Lower lobe of right lung (tissue), 2 donors: ENCODE measurements at regions not wholly inside any gene's neighbourhood (a gene's known extent, or its start where the extent isn't known, plus 50 kb on each side); places are given as distances from the start of the nearest gene placed in this dataset.
A peak's percentile ranks its signal among the peaks of the same experiment; 100 is the strongest.

Experiments
- ATAC-seq, 2 donors: fragments of 200-7000 bp; cut with Tn5 transposase; one replicate each; pipeline ENCODE4 v1.9.1; 2020 to 2022; ENCODE audit warnings: mild to moderate bottlenecking in 2 of 2, moderate library complexity in 2 of 2
- DNase-seq: peaks from one replicate; pipeline ENCODE4 v3.0.0-alpha.2; 2020
- H3K27ac ChIP-seq: fragments of 200-600 bp; one replicate; pipeline ENCODE4 v1.8.0; 2022
- H3K27me3 ChIP-seq: fragments of 200-600 bp; one replicate; pipeline ENCODE4 v1.8.0; 2022; ENCODE audit warnings: low read depth
- H3K36me3 ChIP-seq: fragments of 200-600 bp; one replicate; pipeline ENCODE4 v1.8.0; 2022; ENCODE audit warnings: mild to moderate bottlenecking
- H3K4me1 ChIP-seq: fragments of 200-600 bp; one replicate; pipeline ENCODE4 v1.8.0; 2022
- H3K4me3 ChIP-seq: fragments of 200-600 bp; one replicate; pipeline ENCODE4 v1.8.0; 2022; ENCODE audit warnings: mild to moderate bottlenecking
- H3K9me3 ChIP-seq: fragments of 200-600 bp; one replicate; pipeline ENCODE4 v1.8.0; 2022
- intact Hi-C: fragments of 100-400 bp; cut with DNase I; formaldehyde crosslinking; loops from one replicate; pipeline ENCODE4 v1.11.0; 2022
- TF ChIP-seq, protein P1 (sequence below): fragments of 200-600 bp; IDR thresholded peaks from one replicate; pipeline ENCODE4 v1.8.0; 2022; ENCODE audit warnings: antibody characterized with exemption, mild to moderate bottlenecking
- donor health status: DM: no; HTN: yes; CAD: no; lungs with severe emphysema.

GRCh38 chr5:74394528-74394915, 246.0 kb downstream of the ENC1 start:
- ATAC-seq (peak; percentile 40 to 43), DNase-seq (no peak)
- Histone ChIP-seq H3K4me3 (no peak overlapping the region), H3K4me1 (no peaks in the 10 kb centered on the region), H3K9me3 (no peaks in the 10 kb centered on the region), H3K36me3 (no peaks in the 10 kb centered on the region), H3K27me3 (no peaks in the 10 kb centered on the region), H3K27ac (no peak overlapping the region)
- TF ChIP-seq, protein P1, sequence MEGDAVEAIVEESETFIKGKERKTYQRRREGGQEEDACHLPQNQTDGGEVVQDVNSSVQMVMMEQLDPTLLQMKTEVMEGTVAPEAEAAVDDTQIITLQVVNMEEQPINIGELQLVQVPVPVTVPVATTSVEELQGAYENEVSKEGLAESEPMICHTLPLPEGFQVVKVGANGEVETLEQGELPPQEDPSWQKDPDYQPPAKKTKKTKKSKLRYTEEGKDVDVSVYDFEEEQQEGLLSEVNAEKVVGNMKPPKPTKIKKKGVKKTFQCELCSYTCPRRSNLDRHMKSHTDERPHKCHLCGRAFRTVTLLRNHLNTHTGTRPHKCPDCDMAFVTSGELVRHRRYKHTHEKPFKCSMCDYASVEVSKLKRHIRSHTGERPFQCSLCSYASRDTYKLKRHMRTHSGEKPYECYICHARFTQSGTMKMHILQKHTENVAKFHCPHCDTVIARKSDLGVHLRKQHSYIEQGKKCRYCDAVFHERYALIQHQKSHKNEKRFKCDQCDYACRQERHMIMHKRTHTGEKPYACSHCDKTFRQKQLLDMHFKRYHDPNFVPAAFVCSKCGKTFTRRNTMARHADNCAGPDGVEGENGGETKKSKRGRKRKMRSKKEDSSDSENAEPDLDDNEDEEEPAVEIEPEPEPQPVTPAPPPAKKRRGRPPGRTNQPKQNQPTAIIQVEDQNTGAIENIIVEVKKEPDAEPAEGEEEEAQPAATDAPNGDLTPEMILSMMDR = no peak
- intact Hi-C loops = no loop called here

DNA sequence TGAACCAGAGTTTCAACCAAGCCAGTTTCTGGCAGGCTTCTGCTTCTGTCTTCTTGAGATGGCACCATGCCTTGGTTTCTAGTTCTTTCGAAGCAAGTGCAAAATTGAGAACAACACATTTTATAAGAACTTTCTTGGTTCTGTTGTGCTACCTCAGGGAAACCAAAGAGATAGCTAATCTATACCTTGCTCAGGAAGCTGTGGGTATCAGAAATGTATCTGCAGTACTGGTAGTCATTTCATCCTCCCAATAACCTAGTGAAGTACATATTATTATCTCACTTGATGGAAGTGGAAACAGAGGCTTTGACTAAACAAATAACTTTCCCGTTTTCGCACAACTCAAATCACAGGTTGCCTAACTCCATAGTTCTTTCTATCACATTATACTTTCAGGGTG, 246.6 kb downstream of the ENC1 start:
- H3K9me3 ChIP-seq = no peaks in the 10 kb centered on the region
- H3K27ac ChIP-seq = no peak overlapping the region
- no peak for ATAC-seq
- DNase-seq = no peak
- H3K4me1 ChIP-seq = no peaks in the 10 kb centered on the region
- TF ChIP-seq, protein P1 = no peak
- no peaks in the 10 kb centered on the region for H3K36me3 ChIP-seq
- intact Hi-C loops = no loop called here
- no peak overlapping the region for H3K4me3 ChIP-seq
- no peaks in the 10 kb centered on the region for H3K27me3 ChIP-seq

DNA sequence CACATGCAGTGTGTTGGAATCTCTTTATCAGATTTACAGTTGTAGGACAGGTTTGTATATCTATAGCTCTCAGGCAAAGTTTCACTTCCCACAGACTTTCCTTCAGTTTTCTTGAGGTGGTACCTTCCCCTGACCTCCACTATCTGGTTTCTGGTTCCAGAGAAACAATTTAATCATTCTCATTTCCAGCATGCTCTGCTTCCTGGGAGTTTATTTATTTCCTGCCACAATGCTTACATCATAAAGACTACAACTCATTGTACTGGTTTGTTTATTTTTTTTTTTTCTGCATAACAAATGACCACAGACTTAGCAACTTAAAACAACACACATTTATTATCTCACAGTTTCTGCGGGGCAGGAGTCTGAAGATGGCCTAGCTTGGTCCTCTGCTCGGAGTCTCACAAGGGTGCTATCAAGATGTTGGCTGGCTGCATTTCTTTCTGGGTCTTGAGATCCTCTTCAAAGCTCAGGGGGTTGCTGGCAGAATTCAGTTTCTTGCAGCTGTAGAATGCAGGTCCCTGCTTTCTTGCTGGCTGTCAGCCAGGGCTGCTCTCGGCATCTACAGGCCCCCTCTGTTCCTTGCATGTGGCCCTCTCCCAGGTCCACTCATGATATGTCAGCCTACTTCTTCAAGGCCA, 247.7 kb downstream of the ENC1 start:
- H3K4me1 ChIP-seq = no peaks in the 10 kb centered on the region
- intact Hi-C loops = no loop called here
- H3K9me3 ChIP-seq = no peaks in the 10 kb centered on the region
- TF ChIP-seq, protein P1 = no peak
- no peak for DNase-seq
- no peak overlapping the region for H3K27ac ChIP-seq
- ATAC-seq = no peak
- H3K36me3 ChIP-seq = no peaks in the 10 kb centered on the region
- H3K4me3 ChIP-seq = no peak overlapping the region
- H3K27me3 ChIP-seq = no peaks in the 10 kb centered on the region

GRCh38 chr5:74391410-74391809, 249.1 kb downstream of the ENC1 start:
- H3K9me3 ChIP-seq = no peaks in the 10 kb centered on the region
- no peaks in the 10 kb centered on the region for H3K4me1 ChIP-seq
- H3K27ac ChIP-seq = no peak overlapping the region
- no peaks in the 10 kb centered on the region for H3K27me3 ChIP-seq
- intact Hi-C loops = no loop called here
- H3K4me3 ChIP-seq = no peak overlapping the region
- TF ChIP-seq, protein P1 = no peak
- DNase-seq = no peak
- ATAC-seq = no peak
- H3K36me3 ChIP-seq = no peaks in the 10 kb centered on the region

GRCh38 chr5:74390822-74391221, 249.7 kb downstream of the ENC1 start:
- H3K4me3 ChIP-seq = no peak overlapping the region
- no peak for DNase-seq
- H3K27ac ChIP-seq = no peak overlapping the region
- H3K36me3 ChIP-seq = no peaks in the 10 kb centered on the region
- ATAC-seq = no peak
- TF ChIP-seq, protein P1 = no peak
- no peaks in the 10 kb centered on the region for H3K9me3 ChIP-seq
- intact Hi-C loops = no loop called here
- no peaks in the 10 kb centered on the region for H3K4me1 ChIP-seq
- no peaks in the 10 kb centered on the region for H3K27me3 ChIP-seq

DNA sequence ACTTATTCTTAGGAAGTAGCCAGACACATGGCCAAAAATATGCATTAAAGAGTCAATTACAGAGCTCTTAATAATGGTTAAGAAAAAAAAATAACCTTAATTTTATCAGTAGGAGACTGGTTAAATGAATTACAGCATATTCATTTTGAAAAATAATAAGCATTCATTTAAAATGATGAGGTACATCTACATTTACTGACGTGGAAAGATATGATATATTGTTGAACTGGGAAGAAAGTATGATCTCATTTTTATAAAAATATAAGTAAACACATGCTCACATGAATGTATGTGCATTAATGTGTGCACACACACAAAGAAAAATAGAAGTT, 250.3 kb downstream of the ENC1 start:
- H3K4me1 ChIP-seq = no peaks in the 10 kb centered on the region
- ATAC-seq (no peak), DNase-seq (no peak)
- TF ChIP-seq, protein P1 = no peak
- no peaks in the 10 kb centered on the region for H3K36me3 ChIP-seq
- no peaks in the 10 kb centered on the region for H3K27me3 ChIP-seq
- H3K4me3 ChIP-seq = no peak overlapping the region
- H3K27ac ChIP-seq = no peak overlapping the region
- intact Hi-C loops = no loop called here
- H3K9me3 ChIP-seq = no peaks in the 10 kb centered on the region
